ENCODE measurements at regions not wholly inside any gene's neighbourhood (a gene's known extent, or its start where the extent isn't known, plus 50 kb on each side); places are given as distances from the start of the nearest gene placed in this dataset.

DNA sequence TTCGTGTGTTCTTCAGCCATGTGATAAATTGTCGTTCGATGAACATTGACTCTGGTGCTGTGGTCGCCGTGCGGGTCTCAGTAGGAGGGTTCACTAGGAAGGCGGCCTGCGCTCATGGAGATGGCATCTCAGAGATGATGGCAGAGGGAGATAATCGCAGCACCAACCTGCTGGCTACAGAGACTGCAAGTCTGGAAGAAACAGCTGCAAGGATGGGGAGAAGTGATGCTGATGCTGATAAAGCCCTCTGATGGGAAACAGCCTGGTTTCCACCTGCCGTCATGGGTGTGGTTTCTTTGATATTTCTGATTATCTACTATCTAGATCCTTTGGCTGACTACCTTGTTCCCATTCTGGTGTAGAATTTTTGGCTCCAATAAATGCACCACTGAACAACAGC is 130.5 kb upstream of the ANKRD30A start:
- dilution Hi-C loops (cut with HindIII; ENCODE audit: low sequenced_read_pairs, unreplicated experiment) = no loop called here
- Histone ChIP-seq H3K23ac (ENCODE audit: low read depth, low read length) (no peak overlapping the region), H3K27me3 (ENCODE audit: control insufficient read depth, insufficient read depth, low read length) (no peaks in the 10 kb centered on the region), H3K36me3 (ENCODE audit: control insufficient read depth, insufficient read depth, low read length) (no peaks in the 10 kb centered on the region), H4K5ac (ENCODE audit: low read depth, low read length) (no peak overlapping the region), H2BK5ac (ENCODE audit: low read depth, low read length, poor library complexity, severe bottlenecking) (no peak overlapping the region), H4K20me1 (ENCODE audit: insufficient read depth, low read length) (no peaks in the 10 kb centered on the region), H3K56ac (ENCODE audit: extremely low read depth, insufficient read depth, low read length) (no peak overlapping the region), H3K9me1 (ENCODE audit: insufficient read depth, low read length) (no peaks in the 10 kb centered on the region), H2BK20ac (ENCODE audit: low read depth, low read length) (no peak overlapping the region), H3K4me3 (ENCODE audit: insufficient read depth, low read depth, low read length) (no peak overlapping the region), H3K9ac (ENCODE audit: low read depth, low read length) (no peak overlapping the region), H2AFZ (replicated peaks; ENCODE audit: low read length, poor library complexity) (no peak overlapping the region), H4K91ac (ENCODE audit: insufficient read depth, low read depth, low read length) (no peak overlapping the region), H4K8ac (ENCODE audit: low read depth in 2 of 2, low read length in 2 of 2) (no peak overlapping the region), H2AK5ac (ENCODE audit: low read depth, low read length) (no peak overlapping the region), H3K4me2 (ENCODE audit: low read depth, low read length) (no peak overlapping the region), H2AK9ac (replicated peaks; ENCODE audit: low read depth, low read length, poor library complexity) (no peak overlapping the region), H3K79me1 (ENCODE audit: low read depth in 1 of 2, low read length in 2 of 2) (no peaks in the 10 kb centered on the region), H3K18ac (ENCODE audit: low read depth, low read length) (no peak overlapping the region), H3K4ac (ENCODE audit: low read depth, low read length) (no peak overlapping the region), H3K9me3 (ENCODE audit: control insufficient read depth, insufficient read depth, low read length) (peaks cover 7% of the 10 kb centered on the region), H3K4me1 (ENCODE audit: control insufficient read depth, insufficient read depth, low read length) (no peaks in the 10 kb centered on the region), H3K14ac (replicated peaks; ENCODE audit: low read depth, low read length) (no peak overlapping the region), H2BK120ac (ENCODE audit: low read depth, low read length) (no peak overlapping the region), H3K27ac (ENCODE audit: insufficient read depth, low read length) (no peak overlapping the region), H2BK15ac (ENCODE audit: low read depth, low read length) (no peak overlapping the region)
- ChIA-PET POLR2A (ENCODE audit: unreplicated experiment) (no interaction called here), CTCF (no interaction called here)
- in situ Hi-C loops (cut with MboI; ENCODE audit: low sequenced_read_pairs) = no loop called here
- no TSS peak for BruUV-seq (replicated peaks)
- TF ChIP-seq, protein P1, sequence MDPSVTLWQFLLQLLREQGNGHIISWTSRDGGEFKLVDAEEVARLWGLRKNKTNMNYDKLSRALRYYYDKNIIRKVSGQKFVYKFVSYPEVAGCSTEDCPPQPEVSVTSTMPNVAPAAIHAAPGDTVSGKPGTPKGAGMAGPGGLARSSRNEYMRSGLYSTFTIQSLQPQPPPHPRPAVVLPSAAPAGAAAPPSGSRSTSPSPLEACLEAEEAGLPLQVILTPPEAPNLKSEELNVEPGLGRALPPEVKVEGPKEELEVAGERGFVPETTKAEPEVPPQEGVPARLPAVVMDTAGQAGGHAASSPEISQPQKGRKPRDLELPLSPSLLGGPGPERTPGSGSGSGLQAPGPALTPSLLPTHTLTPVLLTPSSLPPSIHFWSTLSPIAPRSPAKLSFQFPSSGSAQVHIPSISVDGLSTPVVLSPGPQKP (IDR thresholded peaks at IDR 0.05; ENCODE audit: borderline replicate concordance, low read depth, low read length) = no peak
- TF ChIP-seq NFE2L2 (IDR thresholded peaks at IDR 0.05; ENCODE audit: low read depth, low read length) = no peak
- TF ChIP-seq RAD21 (IDR thresholded peaks at IDR 0.05; ENCODE audit: low read length) = no peak
- TF ChIP-seq, protein P2, sequence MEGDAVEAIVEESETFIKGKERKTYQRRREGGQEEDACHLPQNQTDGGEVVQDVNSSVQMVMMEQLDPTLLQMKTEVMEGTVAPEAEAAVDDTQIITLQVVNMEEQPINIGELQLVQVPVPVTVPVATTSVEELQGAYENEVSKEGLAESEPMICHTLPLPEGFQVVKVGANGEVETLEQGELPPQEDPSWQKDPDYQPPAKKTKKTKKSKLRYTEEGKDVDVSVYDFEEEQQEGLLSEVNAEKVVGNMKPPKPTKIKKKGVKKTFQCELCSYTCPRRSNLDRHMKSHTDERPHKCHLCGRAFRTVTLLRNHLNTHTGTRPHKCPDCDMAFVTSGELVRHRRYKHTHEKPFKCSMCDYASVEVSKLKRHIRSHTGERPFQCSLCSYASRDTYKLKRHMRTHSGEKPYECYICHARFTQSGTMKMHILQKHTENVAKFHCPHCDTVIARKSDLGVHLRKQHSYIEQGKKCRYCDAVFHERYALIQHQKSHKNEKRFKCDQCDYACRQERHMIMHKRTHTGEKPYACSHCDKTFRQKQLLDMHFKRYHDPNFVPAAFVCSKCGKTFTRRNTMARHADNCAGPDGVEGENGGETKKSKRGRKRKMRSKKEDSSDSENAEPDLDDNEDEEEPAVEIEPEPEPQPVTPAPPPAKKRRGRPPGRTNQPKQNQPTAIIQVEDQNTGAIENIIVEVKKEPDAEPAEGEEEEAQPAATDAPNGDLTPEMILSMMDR (conservative IDR thresholded peaks at IDR 0.05; ENCODE audit: low read depth, low read length) = no peak
- TF ChIP-seq MAZ (IDR thresholded peaks at IDR 0.05; ENCODE audit: borderline replicate concordance, low read depth, low read length) = no peak
- no peak for TF ChIP-seq SMC3 (IDR thresholded peaks at IDR 0.05; ENCODE audit: low read depth, low read length)
- TF ChIP-seq RFX5 (IDR thresholded peaks at IDR 0.05; ENCODE audit: low read depth, low read length) = no peak
- TF ChIP-seq, protein P3, sequence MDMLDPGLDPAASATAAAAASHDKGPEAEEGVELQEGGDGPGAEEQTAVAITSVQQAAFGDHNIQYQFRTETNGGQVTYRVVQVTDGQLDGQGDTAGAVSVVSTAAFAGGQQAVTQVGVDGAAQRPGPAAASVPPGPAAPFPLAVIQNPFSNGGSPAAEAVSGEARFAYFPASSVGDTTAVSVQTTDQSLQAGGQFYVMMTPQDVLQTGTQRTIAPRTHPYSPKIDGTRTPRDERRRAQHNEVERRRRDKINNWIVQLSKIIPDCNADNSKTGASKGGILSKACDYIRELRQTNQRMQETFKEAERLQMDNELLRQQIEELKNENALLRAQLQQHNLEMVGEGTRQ (IDR thresholded peaks at IDR 0.05; ENCODE audit: low read depth, low read length) = no peak
- no peak for TF ChIP-seq BHLHE40 (IDR thresholded peaks at IDR 0.05; ENCODE audit: low read depth, low read length)
- TF ChIP-seq POLR2A (IDR thresholded peaks at IDR 0.05; ENCODE audit: low read depth, low read length) = no peak
- no peak for TF ChIP-seq MXI1 (IDR thresholded peaks at IDR 0.05; ENCODE audit: borderline replicate concordance, low read depth, low read length)
- TF ChIP-seq FOS (IDR thresholded peaks at IDR 0.05; ENCODE audit: low read depth, low read length) = no peak
- no peak for TF ChIP-seq CHD1 (IDR thresholded peaks at IDR 0.05; ENCODE audit: low read depth, low read length)
- TF ChIP-seq RCOR1 (IDR thresholded peaks at IDR 0.05; ENCODE audit: insufficient replicate concordance, low read length) = no peak
- TF ChIP-seq CEBPB (IDR thresholded peaks at IDR 0.05; ENCODE audit: low read depth, low read length) = no peak
- intact Hi-C loops (cut with micrococcal nuclease) = no loop called here
- ATAC-seq (ENCODE audit: low read depth) (no peak), DNase-seq (no peak)
- WGBS, 2 experiments (ENCODE audit: extremely low coverage in 2 of 2, insufficient read length in 1 of 2) = 93% methylated on average over 4 of the region's 10 CpGs; no CpG with 5 or more reads in 1 of the 2 experiments

Measured in IMR-90 (cell line).